GM13977 (cell line): ENCODE measurements at regions not wholly inside any gene's neighbourhood (a gene's known extent, or its start where the extent isn't known, plus 50 kb on each side); places are given as distances from the start of the nearest gene placed in this dataset.

ENCODE experiments used
- DNase-seq: peaks from one replicate; pipeline ENCODE4 v3.0.0; 2012; ENCODE audit warnings: low spot score
- in situ Hi-C: fragments of 300-500 bp; cut with MboI; formaldehyde crosslinking; loops from one replicate; pipeline ENCODE4 v1.12.0; 2022; ENCODE audit warnings: low sequenced_read_pairs, low pct_unique_long_range_greater_than_20kb, mixed read lengths, inconsistent platforms; ENCODE audit not compliant: unreplicated experiment
- TF ChIP-seq, protein P1 (sequence below): IDR thresholded peaks from 2 replicates; pipeline ENCODE4 v1.5.1; 2012; ENCODE audit warnings: mild to moderate bottlenecking, control low read depth; ENCODE audit not compliant: insufficient read depth; ENCODE audit errors: extremely low read depth, missing control alignments

DNA sequence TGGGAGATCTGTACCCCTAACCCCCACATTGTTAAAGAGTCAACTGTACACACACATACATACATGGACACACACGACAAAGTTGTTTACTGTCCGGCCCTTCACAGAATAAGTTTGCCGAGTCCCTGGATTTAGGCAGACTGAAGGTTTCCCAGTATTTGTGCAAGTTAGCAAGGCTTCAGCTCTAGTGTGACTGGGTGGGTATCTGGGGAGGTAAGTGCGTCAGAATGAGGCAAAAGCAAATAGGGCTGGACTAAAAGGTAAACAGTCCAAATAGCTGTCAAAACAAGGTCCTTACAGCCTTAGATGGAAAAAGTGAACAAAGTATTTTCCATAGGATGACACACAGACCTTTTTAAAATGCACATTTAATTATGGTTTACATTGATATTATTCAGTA, 228.4 kb upstream of the UFM1 start:
- in situ Hi-C loops = no loop called here
- TF ChIP-seq, protein P1, sequence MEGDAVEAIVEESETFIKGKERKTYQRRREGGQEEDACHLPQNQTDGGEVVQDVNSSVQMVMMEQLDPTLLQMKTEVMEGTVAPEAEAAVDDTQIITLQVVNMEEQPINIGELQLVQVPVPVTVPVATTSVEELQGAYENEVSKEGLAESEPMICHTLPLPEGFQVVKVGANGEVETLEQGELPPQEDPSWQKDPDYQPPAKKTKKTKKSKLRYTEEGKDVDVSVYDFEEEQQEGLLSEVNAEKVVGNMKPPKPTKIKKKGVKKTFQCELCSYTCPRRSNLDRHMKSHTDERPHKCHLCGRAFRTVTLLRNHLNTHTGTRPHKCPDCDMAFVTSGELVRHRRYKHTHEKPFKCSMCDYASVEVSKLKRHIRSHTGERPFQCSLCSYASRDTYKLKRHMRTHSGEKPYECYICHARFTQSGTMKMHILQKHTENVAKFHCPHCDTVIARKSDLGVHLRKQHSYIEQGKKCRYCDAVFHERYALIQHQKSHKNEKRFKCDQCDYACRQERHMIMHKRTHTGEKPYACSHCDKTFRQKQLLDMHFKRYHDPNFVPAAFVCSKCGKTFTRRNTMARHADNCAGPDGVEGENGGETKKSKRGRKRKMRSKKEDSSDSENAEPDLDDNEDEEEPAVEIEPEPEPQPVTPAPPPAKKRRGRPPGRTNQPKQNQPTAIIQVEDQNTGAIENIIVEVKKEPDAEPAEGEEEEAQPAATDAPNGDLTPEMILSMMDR = no peak
- DNase-seq = no peak

- in situ Hi-C loops = no loop called here
- no peak for DNase-seq
- TF ChIP-seq, protein P1 = no peak
Measured at GRCh38 chr13:38103851-38104250, 234.3 kb upstream of the TRPC4 start.

DNA sequence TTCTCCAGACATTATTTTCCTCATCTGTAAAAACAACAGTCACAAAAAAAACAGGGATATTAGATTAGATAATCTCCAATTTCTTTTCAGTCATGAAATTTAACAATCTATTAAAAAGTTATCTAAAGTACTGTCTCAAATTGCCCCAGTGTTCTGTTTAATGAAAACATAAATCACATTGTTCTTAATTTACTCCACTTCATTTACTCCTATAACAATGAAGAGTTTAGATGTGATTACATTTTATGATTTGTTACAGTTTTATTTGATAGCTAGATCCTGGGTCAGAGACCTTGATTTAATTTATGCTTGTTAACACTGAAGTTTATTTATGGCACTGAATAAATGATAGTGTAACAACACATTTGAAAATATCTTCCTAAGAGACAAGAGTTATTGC, 230.2 kb upstream of the TRPC4 start:
- no peak for DNase-seq
- in situ Hi-C loops = no loop called here
- TF ChIP-seq, protein P1 = no peak

- TF ChIP-seq, protein P1 = no peak
- in situ Hi-C loops = no loop called here
- no peak for DNase-seq
Measured at GRCh38 chr13:38093425-38093824, 223.9 kb upstream of the TRPC4 start.

DNA sequence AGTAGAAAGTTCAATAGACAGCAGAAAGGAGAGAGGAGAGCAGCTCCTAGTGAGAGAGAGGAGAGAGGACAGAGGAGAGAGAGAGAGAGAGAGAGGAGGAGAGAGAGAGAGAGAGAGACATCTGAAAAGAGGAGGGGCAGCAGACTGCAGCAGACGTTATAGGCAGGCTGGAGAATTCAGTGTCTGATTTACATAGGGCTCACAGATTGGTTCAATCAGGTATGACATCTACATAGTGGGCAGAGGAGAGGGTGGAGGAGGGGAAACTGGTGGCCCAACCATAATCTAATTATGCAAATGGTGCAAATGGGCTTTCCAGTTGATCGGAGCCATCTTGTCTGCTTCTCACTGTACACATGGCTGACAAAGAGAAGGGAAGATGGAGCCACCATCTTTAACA, 221.3 kb upstream of the TRPC4 start:
- in situ Hi-C loops = no loop called here
- TF ChIP-seq, protein P1 = no peak
- DNase-seq = no peak

DNA sequence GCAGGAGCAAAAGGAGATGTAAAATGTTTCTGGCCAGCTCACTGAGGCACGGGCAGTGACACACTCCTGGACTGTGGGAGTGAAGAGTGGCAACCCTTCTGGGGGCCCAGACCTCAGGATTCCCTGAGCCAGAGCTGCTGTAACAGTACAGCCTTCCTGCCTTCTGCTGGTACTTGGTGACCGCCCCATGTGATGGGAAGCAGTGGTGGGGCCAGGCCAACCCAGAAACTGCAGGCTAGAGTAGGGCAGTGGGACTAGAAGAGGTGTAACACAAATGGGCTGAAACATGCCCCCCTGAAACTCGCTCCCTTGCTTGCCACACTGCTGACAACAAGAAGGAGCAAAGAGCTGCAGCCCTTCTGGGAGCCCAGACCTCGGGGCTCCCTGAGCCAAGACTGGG, 217.1 kb upstream of the TRPC4 start:
- TF ChIP-seq, protein P1 = no peak
- DNase-seq = no peak
- in situ Hi-C loops = no loop called here

GRCh38 chr13:38086013-38086412, 216.4 kb upstream of the TRPC4 start:
- TF ChIP-seq, protein P1 = no peak
- no peak for DNase-seq
- in situ Hi-C loops = no loop called here
